SK-N-MC (cell line): ENCODE measurements at regions not wholly inside any gene's neighbourhood (a gene's known extent, or its start where the extent isn't known, plus 50 kb on each side); places are given as distances from the start of the nearest gene placed in this dataset.

Experiments used
- EZH2 ChIP-seq: fragments of 200-600 bp; sonication (generic); IDR thresholded peaks from one replicate; pipeline ENCODE4 v1.6.1; 2017; ENCODE audit warnings: antibody characterized with exemption
- FOXP2 ChIP-seq: optimal IDR thresholded peaks from 2 replicates; pipeline ENCODE3; 2011; ENCODE audit warnings: mild to moderate bottlenecking, moderate library complexity; ENCODE audit not compliant: insufficient read depth; ENCODE audit errors: extremely low read length, control extremely low read depth
- POLR2AphosphoS5 ChIP-seq: IDR thresholded peaks from 2 replicates; pipeline ENCODE4 v1.6.1; 2012; ENCODE audit warnings: mild to moderate bottlenecking, low read depth, low read length, borderline replicate concordance

GRCh38 chr6:8953310-8953709, 518.0 kb upstream of the SLC35B3 start:
- no peak for TF ChIP-seq POLR2AphosphoS5
- no peak for TF ChIP-seq FOXP2
- TF ChIP-seq EZH2 = no peak
